ENCODE measurements at regions not wholly inside any gene's neighbourhood (a gene's known extent, or its start where the extent isn't known, plus 50 kb on each side); places are given as distances from the start of the nearest gene placed in this dataset.

DNA sequence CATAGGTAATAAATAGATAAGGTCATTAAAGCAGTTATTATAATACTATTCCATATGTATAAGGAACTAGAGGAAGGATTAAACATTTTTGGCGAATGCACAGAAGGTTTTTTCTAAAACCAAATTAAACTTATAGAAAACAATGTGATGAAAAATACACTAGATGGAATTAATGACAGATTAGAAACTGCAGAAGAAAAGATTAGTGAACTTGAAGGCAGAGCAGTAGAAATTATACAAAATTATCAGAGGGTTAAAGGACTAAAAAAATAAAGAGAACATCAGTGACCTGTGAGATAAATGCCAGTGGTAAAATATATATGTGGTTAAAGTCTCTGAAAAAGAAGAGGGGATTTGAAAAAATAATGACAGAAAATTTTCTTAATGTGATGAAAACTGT, 74.0 kb downstream of the IGLL5 start:
- TF ChIP-seq, protein P1, sequence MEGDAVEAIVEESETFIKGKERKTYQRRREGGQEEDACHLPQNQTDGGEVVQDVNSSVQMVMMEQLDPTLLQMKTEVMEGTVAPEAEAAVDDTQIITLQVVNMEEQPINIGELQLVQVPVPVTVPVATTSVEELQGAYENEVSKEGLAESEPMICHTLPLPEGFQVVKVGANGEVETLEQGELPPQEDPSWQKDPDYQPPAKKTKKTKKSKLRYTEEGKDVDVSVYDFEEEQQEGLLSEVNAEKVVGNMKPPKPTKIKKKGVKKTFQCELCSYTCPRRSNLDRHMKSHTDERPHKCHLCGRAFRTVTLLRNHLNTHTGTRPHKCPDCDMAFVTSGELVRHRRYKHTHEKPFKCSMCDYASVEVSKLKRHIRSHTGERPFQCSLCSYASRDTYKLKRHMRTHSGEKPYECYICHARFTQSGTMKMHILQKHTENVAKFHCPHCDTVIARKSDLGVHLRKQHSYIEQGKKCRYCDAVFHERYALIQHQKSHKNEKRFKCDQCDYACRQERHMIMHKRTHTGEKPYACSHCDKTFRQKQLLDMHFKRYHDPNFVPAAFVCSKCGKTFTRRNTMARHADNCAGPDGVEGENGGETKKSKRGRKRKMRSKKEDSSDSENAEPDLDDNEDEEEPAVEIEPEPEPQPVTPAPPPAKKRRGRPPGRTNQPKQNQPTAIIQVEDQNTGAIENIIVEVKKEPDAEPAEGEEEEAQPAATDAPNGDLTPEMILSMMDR (IDR thresholded peaks at IDR 0.05; ENCODE audit: borderline replicate concordance, extremely low read depth, low read length, poor library complexity, severe bottlenecking): no peak
- no peak for TF ChIP-seq EZH2 (IDR thresholded peaks at IDR 0.05; ENCODE audit: borderline replicate concordance, low read depth, low read length, severe bottlenecking)

Measured in DND-41 (cell line).